Panc1 (cell line): ENCODE measurements at regions not wholly inside any gene's neighbourhood (a gene's known extent, or its start where the extent isn't known, plus 50 kb on each side); places are given as distances from the start of the nearest gene placed in this dataset.

ENCODE experiments used
- ATAC-seq: fragments of 200-7000 bp; cut with Tn5 transposase; 2 replicates; pipeline ENCODE4 v1.9.1; 2020; ENCODE audit warnings: mild to moderate bottlenecking, moderate library complexity
- BruUV-seq: library from RNA; stranded (reverse); fragments of 400-500 nt; replicated peaks from 2 replicates; lab custom pipeline; 2021; lab: Mats Ljungman, UMichigan
- CTCF ChIA-PET: fragments of 300-600 bp; sonication (Branson Sonifier 250); formaldehyde crosslinking; loops from one replicate; lab custom pipeline; 2022; ENCODE audit warnings: antibody characterized with exemption; lab: Charles Lee
- POLR2A ChIA-PET: fragments of 300-600 bp; sonication (Branson Sonifier 250); formaldehyde crosslinking; loops from one replicate; lab custom pipeline; 2022; ENCODE audit warnings: antibody characterized with exemption; lab: Charles Lee
- DNase-seq: peaks from one replicate; pipeline ENCODE4 v3.0.0-alpha.2; 2010; ENCODE audit warnings: low read depth, low spot score
- H3K27ac ChIP-seq: 2 replicates; pipeline ENCODE4 v1.5.1; 2011; ENCODE audit warnings: mild to moderate bottlenecking, low read length, inconsistent platforms
- H3K27me3 ChIP-seq: fragments of 200-500 bp; sonication (Bioruptor generic); 2 replicates; pipeline ENCODE4 v1.6.0; 2014; ENCODE audit warnings: low read length, inconsistent platforms; ENCODE audit not compliant: control insufficient read depth, insufficient read depth
- H3K36me3 ChIP-seq: fragments of 200-500 bp; sonication (Bioruptor generic); 2 replicates; pipeline ENCODE4 v1.5.1; 2014; ENCODE audit warnings: inconsistent platforms, mild to moderate bottlenecking, low read length, moderate library complexity; ENCODE audit not compliant: control insufficient read depth, insufficient read depth
- H3K4me1 ChIP-seq: 2 replicates; pipeline ENCODE4 v1.5.1; 2011; ENCODE audit warnings: inconsistent platforms, mild to moderate bottlenecking, low read length, moderate library complexity; ENCODE audit not compliant: control insufficient read depth, insufficient read depth
- H3K4me3 ChIP-seq, 2 experiments: 2 replicates each; pipeline ENCODE4 v1.5.1; 2011 to 2012; ENCODE audit warnings: low read depth in 2 of 2, low read length in 2 of 2, mild to moderate bottlenecking in 2 of 2, inconsistent platforms in 1 of 2, moderate library complexity in 1 of 2
- H3K9me3 ChIP-seq: fragments of 200-500 bp; sonication (Bioruptor generic); 2 replicates; pipeline ENCODE4 v1.5.1; 2014; ENCODE audit warnings: low read depth, mild to moderate bottlenecking, inconsistent platforms, low read length, moderate library complexity; ENCODE audit not compliant: control insufficient read depth, insufficient read depth
- CTCF ChIP-seq: fragments of 450-650 bp; IDR thresholded peaks from 2 replicates; pipeline ENCODE4 v1.5.1; 2017; ENCODE audit warnings: mild to moderate bottlenecking
- POLR2AphosphoS5 ChIP-seq: IDR thresholded peaks from 2 replicates; pipeline ENCODE4 v1.6.1; 2012; ENCODE audit warnings: mild to moderate bottlenecking, low read depth, low read length, moderate library complexity
- REST ChIP-seq, 2 experiments: IDR thresholded peaks; 2 replicates each; pipeline ENCODE4 v1.6.1; 2011 to 2012; ENCODE audit warnings: low read depth in 2 of 2, control low read depth in 1 of 2, low read length in 1 of 2, mild to moderate bottlenecking in 1 of 2, moderate library complexity in 1 of 2; ENCODE audit not compliant: insufficient read depth in 1 of 2
- SIN3A ChIP-seq: IDR thresholded peaks from 2 replicates; pipeline ENCODE4 v1.6.1; 2012; ENCODE audit warnings: low read depth, mild to moderate bottlenecking, low read length, moderate library complexity, borderline replicate concordance; ENCODE audit not compliant: insufficient read depth
- TCF7L2 ChIP-seq: IDR thresholded peaks from 2 replicates; pipeline ENCODE4 v1.6.1; 2011; ENCODE audit warnings: mild to moderate bottlenecking, low read depth, low read length, inconsistent platforms
- in situ Hi-C: cut with HindIII; loops from 2 replicates; pipeline ENCODE4 v1.10.0; 2016; ENCODE audit warnings: low sequenced_read_pairs, low pct_unique_long_range_greater_than_20kb
- intact Hi-C: fragments of 100-400 bp; cut with micrococcal nuclease; formaldehyde crosslinking; loops from one replicate; pipeline ENCODE4 v1.10.0; 2022; ENCODE audit not compliant: unreplicated experiment

GRCh38 chr10:33986515-33986914 is 652.0 kb upstream of the NRP1 start:
- H3K27me3 ChIP-seq, result no peaks in the 10 kb centered on the region
- intact Hi-C loops, result no loop called here
- no peak overlapping the region for H3K27ac ChIP-seq
- no TSS peak for BruUV-seq
- H3K4me1 ChIP-seq, result no peaks in the 10 kb centered on the region
- ChIA-PET CTCF (no interaction called here), POLR2A (no interaction called here)
- H3K36me3 ChIP-seq, result no peaks in the 10 kb centered on the region; the same call in 1 of the 2 replicates
- TF ChIP-seq CTCF, result no peak
- no peak for TF ChIP-seq TCF7L2
- no peak for TF ChIP-seq REST (IDR thresholded peaks at IDR 0.05; ENCODE audit: insufficient read depth in 1 of 2, low read depth in 2 of 2, low read length in 1 of 2)
- TF ChIP-seq SIN3A, result no peak
- no peak for TF ChIP-seq POLR2AphosphoS5
- in situ Hi-C loops, result no loop called here
- no peak for ATAC-seq
- no peak overlapping the region for H3K4me3 ChIP-seq
- no peaks in the 10 kb centered on the region for H3K9me3 ChIP-seq
- DNase-seq, result no peak

GRCh38 chr10:33986016-33986415 is 651.5 kb upstream of the NRP1 start:
- Histone ChIP-seq H3K4me1 (no peaks in the 10 kb centered on the region), H3K9me3 (no peaks in the 10 kb centered on the region), H3K36me3 (no peaks in the 10 kb centered on the region; the same call in 1 of the 2 replicates), H3K4me3 (no peak overlapping the region), H3K27ac (no peak overlapping the region), H3K27me3 (no peaks in the 10 kb centered on the region)
- in situ Hi-C loops, result no loop called here
- ATAC-seq, result no peak
- BruUV-seq, result no TSS peak
- POLR2A ChIA-PET, result interaction anchor here (0.6 kb wide), 1 partner anchor 401 kb away, joined by 3 read pairs; no protein-coding TSS in a partner anchor
- no peak for DNase-seq
- intact Hi-C loops, result no loop called here
- TF ChIP-seq CTCF, result no peak
- TF ChIP-seq POLR2AphosphoS5, result no peak
- TF ChIP-seq REST (IDR thresholded peaks at IDR 0.05; ENCODE audit: insufficient read depth in 1 of 2, low read depth in 2 of 2, low read length in 1 of 2), result no peak
- no peak for TF ChIP-seq SIN3A
- no peak for TF ChIP-seq TCF7L2
- CTCF ChIA-PET, result no interaction called here
